Right lobe of liver (tissue), 6 donors: ENCODE measurements at regions not wholly inside any gene's neighbourhood (a gene's known extent, or its start where the extent isn't known, plus 50 kb on each side); places are given as distances from the start of the nearest gene placed in this dataset.

Experiments
- ATAC-seq, 4 donors: fragments of 200-7000 bp; cut with Tn5 transposase; one replicate each; pipeline ENCODE4 v1.9.1; 2020; ENCODE audit warnings: mild to moderate bottlenecking in 4 of 4, moderate library complexity in 4 of 4
- DNase-seq, 3 donors: peaks; one replicate each; pipeline ENCODE4 v3.0.0-alpha.2; 2020
- H3K27ac ChIP-seq, 3 donors: fragments of 200-600 bp; one replicate each; pipeline ENCODE4 v1.8.0; 2022
- H3K27me3 ChIP-seq, 2 donors: fragments of 200-600 bp; one replicate each; pipeline ENCODE4 v1.8.0; 2022
- H3K36me3 ChIP-seq, 4 donors: fragments of 200-600 bp; sonication (generic) in 1 of 4; one replicate each; pipeline versions ENCODE4 v1.5.1 to v1.8.0; 2017 to 2022; ENCODE audit warnings: control low read depth in 1 of 4
- H3K4me1 ChIP-seq, 4 donors: fragments of 200-600 bp; sonication (generic) in 1 of 4; one replicate each; pipeline versions ENCODE4 v1.5.1 to v1.8.0; 2017 to 2022; ENCODE audit warnings: control low read depth in 1 of 4
- H3K4me3 ChIP-seq, 3 donors: fragments of 200-600 bp; one replicate each; pipeline ENCODE4 v1.8.0; 2022
- H3K9me3 ChIP-seq, 4 donors: fragments of 200-600 bp; sonication (generic) in 1 of 4; one replicate each; pipeline versions ENCODE4 v1.5.1 to v1.8.0; 2017 to 2022; ENCODE audit warnings: control low read depth in 1 of 4
- CTCF ChIP-seq, 4 donors: fragments of 200-600 bp in 3 of 4; fragments of 450-650 bp in 1 of 4; IDR thresholded peaks; one replicate each; pipeline versions ENCODE4 v1.5.1 to v1.8.0; 2016 to 2022; ENCODE audit warnings: antibody characterized with exemption in 4 of 4, mild to moderate bottlenecking in 2 of 4
- POLR2A ChIP-seq: fragments of 450-650 bp; IDR thresholded peaks from one replicate; pipeline ENCODE4 v1.6.1; 2017; ENCODE audit warnings: antibody characterized with exemption, mild to moderate bottlenecking
- WGBS: methylation state at CpG from one replicate; pipeline ENCODE4 v1.1.6; 2018; ENCODE audit warnings: low coverage, low lambda C conversion rate; ENCODE audit not compliant: insufficient coverage; ENCODE audit errors: missing lambda C conversion rate; 5-methylcytosine and 5-hydroxymethylcytosine counted together
- intact Hi-C, 2 donors: fragments of 100-400 bp; cut with DNase I; formaldehyde crosslinking; loops; one replicate each; pipeline versions ENCODE4 v1.11.2 to v1.14.1; 2022
- small RNA-seq, 2 experiments: library from RNA; depleted of rRNA; stranded (forward); fragments of <200 nt; gene quantifications; one replicate each; pipeline ENCODE3, GENCODE V24; 2016
- donor health status: DM: no; HTN: yes; CAD: no.
- donor health status: DM: no; HTN: no; CAD: no.
- donor health status: DM: no; HTN: no; CAD: no.
- donor health status: DM: no; HTN: yes; CAD: no.
- donor health status: DM: no; HTN: yes; CAD: no.

- intact Hi-C loops: no loop called here
- no peaks in the 10 kb centered on the region for H3K9me3 ChIP-seq
- no peaks in the 10 kb centered on the region for H3K27me3 ChIP-seq
- no peaks in the 10 kb centered on the region for H3K4me1 ChIP-seq
- 25% methylated on average over 2 of the region's 2 CpGs for WGBS
- H3K36me3 ChIP-seq: no peaks in the 10 kb centered on the region
- H3K27ac ChIP-seq: no peak overlapping the region
- TF ChIP-seq POLR2A: no peak
- no peak for TF ChIP-seq CTCF (IDR thresholded peaks at IDR 0.05)
- DNase-seq (no peak), ATAC-seq (no peak)
- H3K4me3 ChIP-seq: no peak overlapping the region
Measured at GRCh38 chr5:174667526-174667925, 56.9 kb upstream of the MSX2 start.

GRCh38 chr5:174668349-174668748, 56.0 kb upstream of the MSX2 start:
- no peak overlapping the region for H3K27ac ChIP-seq
- no peaks in the 10 kb centered on the region for H3K4me1 ChIP-seq
- DNase-seq (no peak), ATAC-seq (no peak)
- TF ChIP-seq POLR2A: no peak
- no peak for TF ChIP-seq CTCF (IDR thresholded peaks at IDR 0.05)
- no peaks in the 10 kb centered on the region for H3K9me3 ChIP-seq
- H3K27me3 ChIP-seq: no peaks in the 10 kb centered on the region
- WGBS: 74% methylated on average over 5 of the region's 5 CpGs
- no peaks in the 10 kb centered on the region for H3K36me3 ChIP-seq
- no peak overlapping the region for H3K4me3 ChIP-seq
- intact Hi-C loops: no loop called here

Small RNA genes in the stretch of these regions (small RNA-seq; reads per million reads assigned to genes)
- gene HIGD1AP3 (0 reads per million in 2 experiments), gene SUMO2P6 (0 reads per million in 2 experiments)
